Left colon (tissue), 2 donors: ENCODE measurements at regions not wholly inside any gene's neighbourhood (a gene's known extent, or its start where the extent isn't known, plus 50 kb on each side); places are given as distances from the start of the nearest gene placed in this dataset.
"Not testable (repeated sequence)": the region's sequence is repeated elsewhere in the genome, so short reads cannot be mapped to it uniquely, and the experiment has no call there.

Experiments used
- ATAC-seq: fragments of 200-7000 bp; cut with Tn5 transposase; one replicate; pipeline ENCODE4 v1.9.1; 2020; ENCODE audit warnings: mild to moderate bottlenecking, moderate library complexity
- DNase-seq, 2 donors: peaks; one replicate each; pipeline ENCODE4 v3.0.0-alpha.2; 2020
- intact Hi-C, 2 donors: fragments of 100-400 bp; cut with DNase I in 1 of 2; cut with micrococcal nuclease in 1 of 2; formaldehyde crosslinking; loops; one replicate each; pipeline versions ENCODE4 v1.11.2 to v1.14.0; 2022; cut with DNase I, micrococcal nuclease
- donor health status: DM: no; HTN: no; CAD: no.
- donor health status: DM: yes; HTN: yes; CAD: no.

GRCh38 chr2:174671532-174671931, 73.9 kb upstream of the WIPF1 start:
- ATAC-seq, DNase-seq, intact Hi-C loops: not testable (repeated sequence)

- intact Hi-C loops = no loop called here
- ATAC-seq (no peak), DNase-seq (no peak)
Observed at GRCh38 chr2:174670446-174670845, 72.8 kb upstream of the WIPF1 start.

- intact Hi-C loops = no loop called here
- ATAC-seq (no peak), DNase-seq (no peak)
Observed at GRCh38 chr2:174669336-174669735, 71.7 kb upstream of the WIPF1 start.

GRCh38 chr2:174668075-174668474, 70.5 kb upstream of the WIPF1 start:
- intact Hi-C loops = no loop called here
- ATAC-seq (no peak), DNase-seq (no peak)

GRCh38 chr2:174667250-174667860, 69.8 kb upstream of the WIPF1 start:
- ATAC-seq (no peak), DNase-seq (no peak)
- intact Hi-C loops = no loop called here

- no peak for ATAC-seq
- DNase-seq = no peak
- intact Hi-C loops = no loop called here
Observed at GRCh38 chr2:174666845-174667244, 69.2 kb upstream of the WIPF1 start.

GRCh38 chr2:174666312-174666711, 68.7 kb upstream of the WIPF1 start:
- no peak for DNase-seq
- intact Hi-C loops = no loop called here
- ATAC-seq = peak; percentile 32

- DNase-seq = no peak
- intact Hi-C loops = no loop called here
- ATAC-seq = no peak
Observed at GRCh38 chr2:174664084-174664759, 66.6 kb upstream of the WIPF1 start.

GRCh38 chr2:174663550-174663949, 65.9 kb upstream of the WIPF1 start:
- DNase-seq (no peak), ATAC-seq (no peak)
- intact Hi-C loops = no loop called here

GRCh38 chr2:174662859-174663258, 65.3 kb upstream of the WIPF1 start:
- DNase-seq (no peak), ATAC-seq (no peak)
- intact Hi-C loops = no loop called here

GRCh38 chr2:174662459-174662858, 64.9 kb upstream of the WIPF1 start:
- no peak for DNase-seq

GRCh38 chr2:174660984-174661675, 63.5 kb upstream of the WIPF1 start:
- intact Hi-C loops = no loop called here
- ATAC-seq (no peak), DNase-seq (no peak)

More at GRCh38 chr2:174662459-174662858, 64.9 kb upstream of the WIPF1 start:
- ATAC-seq = no peak
- intact Hi-C loops = no loop called here

GRCh38 chr2:174659069-174659900, 61.7 kb upstream of the WIPF1 start:
- intact Hi-C loops = no loop called here

GRCh38 chr2:174656676-174657176, 59.1 kb upstream of the WIPF1 start:
- DNase-seq (no peak), ATAC-seq (no peak)
- intact Hi-C loops = no loop called here

More at GRCh38 chr2:174659069-174659900, 61.7 kb upstream of the WIPF1 start:
- DNase-seq (no peak), ATAC-seq (no peak)

GRCh38 chr2:174656035-174656434, 58.4 kb upstream of the WIPF1 start:
- DNase-seq (no peak), ATAC-seq (no peak)
- intact Hi-C loops = no loop called here

GRCh38 chr2:174654419-174654941, 56.9 kb upstream of the WIPF1 start:
- DNase-seq (no peak), ATAC-seq (no peak)
- intact Hi-C loops = no loop called here

- DNase-seq = no peak
- no peak for ATAC-seq
- intact Hi-C loops = no loop called here
Observed at GRCh38 chr2:174648896-174649295, 51.3 kb upstream of the WIPF1 start.
